Small intestine (tissue), 7 donors: ENCODE measurements at regions not wholly inside any gene's neighbourhood (a gene's known extent, or its start where the extent isn't known, plus 50 kb on each side); places are given as distances from the start of the nearest gene placed in this dataset.
A peak's percentile ranks its signal among the peaks of the same experiment; 100 is the strongest.
"Not testable (repeated sequence)": the region's sequence is repeated elsewhere in the genome, so short reads cannot be mapped to it uniquely, and the experiment has no call there.

Experiments used
- DNase-seq, 2 donors: peaks; one replicate each; pipeline versions ENCODE4 v3.0.0 to v3.0.0-alpha.2; 2013
- FAIRE-seq: peaks from 2 replicates; lab custom pipeline; 2012; peaks lifted over from hg19 to GRCh38; lab: Jason Lieb, UNC
- H3K27ac ChIP-seq, 3 donors: one replicate each; pipeline ENCODE4 v1.5.1; 2013; ENCODE audit warnings: low read length in 2 of 3, mild to moderate bottlenecking in 2 of 3, control low read depth in 1 of 3, inconsistent platforms in 1 of 3, low read depth in 1 of 3, moderate library complexity in 1 of 3
- H3K27me3 ChIP-seq, 3 donors: one replicate each; pipeline ENCODE4 v1.6.1; 2013; ENCODE audit warnings: low read length in 3 of 3, inconsistent platforms in 1 of 3; ENCODE audit not compliant: control insufficient read depth in 3 of 3, insufficient read depth in 3 of 3
- H3K36me3 ChIP-seq, 3 donors: one replicate each; pipeline ENCODE4 v1.6.1; 2013; ENCODE audit warnings: low read length in 3 of 3, inconsistent platforms in 1 of 3, low read depth in 1 of 3, mild to moderate bottlenecking in 1 of 3, moderate library complexity in 1 of 3; ENCODE audit not compliant: control insufficient read depth in 3 of 3, insufficient read depth in 2 of 3
- H3K4me1 ChIP-seq, 3 donors: one replicate each; pipeline ENCODE4 v1.6.1; 2013; ENCODE audit warnings: low read length in 2 of 3, inconsistent platforms in 1 of 3, low read depth in 1 of 3, mild to moderate bottlenecking in 1 of 3, moderate library complexity in 1 of 3; ENCODE audit not compliant: control insufficient read depth in 3 of 3, insufficient read depth in 2 of 3
- H3K4me3 ChIP-seq, 3 donors: one replicate each; pipeline ENCODE4 v1.5.1; 2013; ENCODE audit warnings: low read length in 3 of 3, control low read depth in 1 of 3, inconsistent platforms in 1 of 3, low read depth in 1 of 3, mild to moderate bottlenecking in 1 of 3, moderate library complexity in 1 of 3
- H3K9me3 ChIP-seq, 2 donors: one replicate each; pipeline ENCODE4 v1.6.1; 2013; ENCODE audit warnings: low read depth in 1 of 2, low read length in 1 of 2; ENCODE audit not compliant: control insufficient read depth in 2 of 2, insufficient read depth in 1 of 2
- WGBS, 3 donors: extraction: QIAGEN DNeasy Blood & Tissue Kit; methylation state at CpG; one replicate each; pipeline ENCODE4 v1.1.7; 2013; 5-methylcytosine and 5-hydroxymethylcytosine counted together
- donor health status: healthy with polysubstance abuse.
- donor health status: control.
- donor health status: control.
- donor health status: Bipolar disorder and iron deficiency.
- donor health status: healthy.

DNA sequence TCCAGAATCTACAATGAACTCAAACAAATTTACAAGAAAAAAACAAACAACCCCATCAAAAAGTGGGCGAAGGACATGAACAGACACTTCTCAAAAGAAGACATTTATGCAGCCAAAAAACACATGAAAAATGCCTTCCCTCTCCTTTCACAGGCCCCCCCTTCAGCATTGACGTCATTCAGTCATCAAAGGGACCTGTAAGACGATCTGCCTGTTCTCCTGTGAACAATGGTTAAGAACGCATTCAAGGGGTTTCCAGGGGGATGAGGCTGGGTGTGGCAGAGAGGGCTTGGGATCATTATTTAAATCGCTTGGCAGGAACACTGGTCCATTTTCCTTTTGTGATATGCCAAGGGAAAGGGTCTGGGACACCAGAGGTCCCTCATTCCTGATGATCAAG lies 110.7 kb upstream of the PELI2 start:
- not testable (repeated sequence) for H3K4me3 ChIP-seq, DNase-seq, FAIRE-seq, H3K27me3 ChIP-seq, H3K9me3 ChIP-seq, H3K36me3 ChIP-seq, H3K27ac ChIP-seq
- H3K4me1 ChIP-seq, result peaks cover 0 to 38% (median 2%) of the 10 kb centered on the region in 3 donors
- WGBS, 3 donors, result 86 to 93% (median 90%) methylated on average over 5 of the region's 5 CpGs

DNA sequence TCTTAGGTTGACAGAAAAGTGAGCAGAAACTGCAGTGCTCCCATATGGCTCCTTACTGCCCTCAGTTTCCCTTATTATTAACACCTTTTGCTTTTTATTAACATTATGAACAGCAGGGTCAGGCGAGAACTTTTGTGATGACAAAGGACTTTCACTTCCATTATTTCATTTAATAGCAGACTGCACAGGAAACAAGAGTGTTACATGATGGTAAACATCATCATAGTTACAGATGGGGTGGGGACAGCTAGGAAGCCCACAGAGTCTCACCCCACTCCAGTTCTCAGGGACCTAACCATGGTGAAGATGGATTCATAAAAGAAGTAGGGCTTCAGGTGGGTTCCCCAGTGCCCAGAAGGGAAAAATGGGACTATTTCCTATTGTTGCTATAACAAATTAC lies 110.1 kb upstream of the PELI2 start:
- no peak for FAIRE-seq
- Histone ChIP-seq H3K4me3 (no peak overlapping the region), H3K27ac (no peak overlapping the region), H3K36me3 (no peaks in the 10 kb centered on the region), H3K27me3 (no peaks in the 10 kb centered on the region), H3K4me1 (peaks cover 0 to 33% (median 2%) of the 10 kb centered on the region in 3 donors), H3K9me3 (peaks cover 0 to 4% of the 10 kb centered on the region in 2 donors)
- no peak for DNase-seq
- WGBS, 3 donors, result 64 to 70% (median 68%) methylated on average over 1 of the region's 1 CpG

GRCh38 chr14:56008661-56009060 lies 109.5 kb upstream of the PELI2 start:
- H3K4me1 ChIP-seq, result peaks cover 0 to 27% (median 2%) of the 10 kb centered on the region in 3 donors
- FAIRE-seq, H3K9me3 ChIP-seq, H3K4me3 ChIP-seq, DNase-seq, H3K27ac ChIP-seq, H3K27me3 ChIP-seq, H3K36me3 ChIP-seq: not testable (repeated sequence)
- WGBS, 3 donors, result 77 to 96% (median 91%) methylated on average over 3 of the region's 3 CpGs

- H3K9me3 ChIP-seq, result no peaks in the 10 kb centered on the region
- no peaks in the 10 kb centered on the region for H3K36me3 ChIP-seq
- WGBS, 3 donors, result 86 to 90% (median 86%) methylated on average over 2 of the region's 2 CpGs
- H3K4me1 ChIP-seq, result no peaks in the 10 kb centered on the region
- no peak overlapping the region for H3K4me3 ChIP-seq
- FAIRE-seq (no peak), DNase-seq (no peak)
- H3K27ac ChIP-seq, result no peak overlapping the region
- no peaks in the 10 kb centered on the region for H3K27me3 ChIP-seq
Measured at GRCh38 chr14:56023661-56024081, 94.5 kb upstream of the PELI2 start.

DNA sequence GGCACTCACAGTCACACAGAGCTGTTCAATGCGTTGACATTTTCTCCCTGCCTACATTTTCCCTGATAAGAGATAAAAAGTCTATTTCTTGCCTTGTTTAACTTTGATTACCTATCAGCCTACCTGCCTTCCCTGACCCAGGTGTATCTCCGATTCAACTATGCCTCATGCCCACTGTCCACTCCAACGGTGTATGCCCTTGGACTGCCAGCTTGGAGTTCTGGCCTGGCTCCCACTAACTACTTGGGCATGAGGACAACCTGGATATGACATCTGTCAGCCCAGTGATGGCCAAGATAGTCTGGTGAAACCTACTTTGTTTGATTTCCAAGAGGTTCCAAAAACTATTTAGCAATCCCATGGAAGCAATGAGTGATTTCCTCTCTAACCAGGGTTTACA lies 93.0 kb upstream of the PELI2 start:
- WGBS, 3 donors, result 61 to 69% (median 62%) methylated on average over 3 of the region's 3 CpGs
- DNase-seq, result no peak
- H3K27me3 ChIP-seq, result no peaks in the 10 kb centered on the region
- no peaks in the 10 kb centered on the region for H3K36me3 ChIP-seq
- no peaks in the 10 kb centered on the region for H3K4me1 ChIP-seq
- H3K4me3 ChIP-seq, result no peak overlapping the region
- no peak overlapping the region for H3K27ac ChIP-seq
- no peak for FAIRE-seq
- H3K9me3 ChIP-seq, result no peaks in the 10 kb centered on the region

DNA sequence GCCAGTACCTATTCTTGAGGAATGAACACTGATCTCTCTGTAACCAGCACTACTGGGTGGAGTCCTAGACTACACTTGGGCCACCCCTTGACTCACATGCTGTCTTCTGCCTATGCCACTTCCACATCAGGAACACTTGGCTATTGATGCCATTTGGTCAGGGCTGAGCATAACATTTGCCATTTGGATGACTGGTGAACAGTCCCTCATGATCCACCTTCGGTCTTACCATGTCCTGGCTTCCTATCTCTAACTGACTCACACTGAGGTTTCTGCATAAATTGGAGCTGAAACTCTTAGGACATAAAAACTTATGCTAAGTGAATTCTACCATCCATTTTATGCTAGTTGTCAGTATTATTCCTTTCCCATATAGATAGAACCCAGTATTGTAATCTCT lies 91.7 kb upstream of the PELI2 start:
- DNase-seq (no peak), FAIRE-seq (no peak)
- Histone ChIP-seq H3K9me3 (no peaks in the 10 kb centered on the region), H3K36me3 (no peaks in the 10 kb centered on the region), H3K4me1 (no peaks in the 10 kb centered on the region), H3K4me3 (no peak overlapping the region), H3K27ac (no peak overlapping the region), H3K27me3 (no peaks in the 10 kb centered on the region)
- WGBS, 3 donors, result 48 to 89% (median 83%) methylated on average over 1 of the region's 1 CpG

GRCh38 chr14:56027421-56027820 lies 90.8 kb upstream of the PELI2 start:
- no peaks in the 10 kb centered on the region for H3K27me3 ChIP-seq
- no peaks in the 10 kb centered on the region for H3K36me3 ChIP-seq
- H3K4me3 ChIP-seq, result no peak overlapping the region
- no peaks in the 10 kb centered on the region for H3K4me1 ChIP-seq
- H3K9me3 ChIP-seq, result no peaks in the 10 kb centered on the region
- DNase-seq, result no peak
- no peak for FAIRE-seq
- WGBS, 3 donors, result 85 to 93% (median 91%) methylated on average over 1 of the region's 1 CpG
- H3K27ac ChIP-seq, result no peak overlapping the region

GRCh38 chr14:56027916-56028712 lies 90.1 kb upstream of the PELI2 start:
- Histone ChIP-seq H3K36me3 (no peaks in the 10 kb centered on the region), H3K4me3 (no peak overlapping the region), H3K27me3 (no peaks in the 10 kb centered on the region), H3K9me3 (no peaks in the 10 kb centered on the region), H3K4me1 (no peaks in the 10 kb centered on the region), H3K27ac (peak overlapping the region in 1 of 3 donors; percentile 11)
- FAIRE-seq (no peak), DNase-seq (no peak)
- 52 to 57% (median 52%) methylated on average over 2 of the region's 2 CpGs for WGBS, 3 donors
